IMR-90 (cell line): ENCODE measurements at regions not wholly inside any gene's neighbourhood (a gene's known extent, or its start where the extent isn't known, plus 50 kb on each side); places are given as distances from the start of the nearest gene placed in this dataset.

Experiments used
- ATAC-seq: fragments of 200-7000 bp; cut with Tn5 transposase; 2 replicates; pipeline ENCODE4 v1.9.1; 2020; ENCODE audit warnings: low read depth, mild to moderate bottlenecking, moderate library complexity
- BruUV-seq: library from RNA; stranded (reverse); fragments of 400-500 nt; replicated peaks from 2 replicates; lab custom pipeline; 2021; lab: Mats Ljungman, UMichigan
- CTCF ChIA-PET: fragments of 300-600 bp; formaldehyde crosslinking; extraction: SDS; loops from one replicate; lab custom pipeline; 2021; ENCODE audit warnings: antibody characterized with exemption; lab: Yijun Ruan, JAX
- POLR2A ChIA-PET: fragments of 300-600 bp; sonication (Branson Sonifier 250); formaldehyde crosslinking; loops from one replicate; lab custom pipeline; 2022; ENCODE audit warnings: antibody characterized with exemption; ENCODE audit not compliant: unreplicated experiment; lab: Charles Lee
- DNase-seq: peaks from one replicate; pipeline ENCODE4 v3.0.0; 2013
- H2AFZ ChIP-seq: replicated peaks from 2 replicates; pipeline ENCODE3; 2013; ENCODE audit warnings: low read length, mild to moderate bottlenecking; ENCODE audit not compliant: poor library complexity
- H2AK5ac ChIP-seq: 2 replicates; pipeline ENCODE4 v1.6.1; 2013; ENCODE audit warnings: low read depth, low read length, inconsistent platforms
- H2AK9ac ChIP-seq: replicated peaks from 2 replicates; pipeline ENCODE3; 2013; ENCODE audit warnings: mild to moderate bottlenecking, low read depth, low read length, moderate library complexity; ENCODE audit not compliant: poor library complexity
- H2BK120ac ChIP-seq: 2 replicates; pipeline ENCODE4 v1.6.1; 2013; ENCODE audit warnings: low read depth, low read length, inconsistent platforms
- H2BK15ac ChIP-seq: 3 replicates; pipeline ENCODE4 v1.6.1; 2013; ENCODE audit warnings: low read depth, low read length, inconsistent platforms
- H2BK20ac ChIP-seq: 2 replicates; pipeline ENCODE4 v1.6.1; 2013; ENCODE audit warnings: low read depth, mild to moderate bottlenecking, inconsistent platforms, low read length, moderate library complexity
- H2BK5ac ChIP-seq: 2 replicates; pipeline ENCODE4 v1.6.1; 2013; ENCODE audit warnings: mild to moderate bottlenecking, low read depth, low read length, inconsistent platforms; ENCODE audit not compliant: poor library complexity, severe bottlenecking
- H3K14ac ChIP-seq: replicated peaks from 2 replicates; pipeline ENCODE4 v1.6.1; 2013; ENCODE audit warnings: low read depth, low read length, inconsistent platforms
- H3K18ac ChIP-seq: 2 replicates; pipeline ENCODE4 v1.6.1; 2013; ENCODE audit warnings: low read depth, low read length, control low read depth
- H3K23ac ChIP-seq: 2 replicates; pipeline ENCODE4 v1.6.1; 2013; ENCODE audit warnings: low read depth, low read length, inconsistent platforms
- H3K27ac ChIP-seq: 2 replicates; pipeline ENCODE4 v1.5.1; 2013; ENCODE audit warnings: mild to moderate bottlenecking, control low read depth, low read length; ENCODE audit not compliant: insufficient read depth
- H3K27me3 ChIP-seq: 2 replicates; pipeline ENCODE4 v1.6.1; 2013; ENCODE audit warnings: low read length; ENCODE audit not compliant: control insufficient read depth, insufficient read depth
- H3K36me3 ChIP-seq: 2 replicates; pipeline ENCODE4 v1.6.1; 2013; ENCODE audit warnings: low read length, mixed read lengths; ENCODE audit not compliant: control insufficient read depth, insufficient read depth
- H3K4ac ChIP-seq: 2 replicates; pipeline ENCODE4 v1.6.1; 2013; ENCODE audit warnings: low read depth, low read length, inconsistent platforms
- H3K4me1 ChIP-seq: 2 replicates; pipeline ENCODE4 v1.6.1; 2013; ENCODE audit warnings: low read length, mixed read lengths; ENCODE audit not compliant: control insufficient read depth, insufficient read depth
- H3K4me2 ChIP-seq: 2 replicates; pipeline ENCODE4 v1.6.1; 2013; ENCODE audit warnings: low read depth, mild to moderate bottlenecking, control low read depth, low read length, moderate library complexity
- H3K4me3 ChIP-seq: 2 replicates; pipeline ENCODE4 v1.5.1; 2013; ENCODE audit warnings: low read depth, mild to moderate bottlenecking, control low read depth, low read length, moderate library complexity; ENCODE audit not compliant: insufficient read depth
- H3K56ac ChIP-seq: 2 replicates; pipeline ENCODE4 v1.6.1; 2013; ENCODE audit warnings: low read length, inconsistent platforms; ENCODE audit not compliant: insufficient read depth; ENCODE audit errors: extremely low read depth
- H3K79me1 ChIP-seq, 2 experiments: 2 replicates each; pipeline ENCODE4 v1.6.1; 2013; ENCODE audit warnings: low read length in 2 of 2, inconsistent platforms in 1 of 2, low read depth in 1 of 2
- H3K9ac ChIP-seq: 2 replicates; pipeline ENCODE4 v1.6.1; 2013; ENCODE audit warnings: low read depth, low read length, control low read depth
- H3K9me1 ChIP-seq: 2 replicates; pipeline ENCODE4 v1.6.1; 2013; ENCODE audit warnings: low read length, inconsistent platforms; ENCODE audit not compliant: insufficient read depth
- H3K9me3 ChIP-seq: 2 replicates; pipeline ENCODE4 v1.6.1; 2013; ENCODE audit warnings: low read length; ENCODE audit not compliant: control insufficient read depth, insufficient read depth
- H4K20me1 ChIP-seq: 2 replicates; pipeline ENCODE4 v1.6.1; 2013; ENCODE audit warnings: low read length, inconsistent platforms; ENCODE audit not compliant: insufficient read depth
- H4K5ac ChIP-seq: 2 replicates; pipeline ENCODE4 v1.6.1; 2013; ENCODE audit warnings: mild to moderate bottlenecking, low read depth, low read length, control low read depth
- H4K8ac ChIP-seq, 2 experiments: 2 replicates each; pipeline ENCODE4 v1.6.1; 2013; ENCODE audit warnings: low read depth in 2 of 2, low read length in 2 of 2, control low read depth in 1 of 2, inconsistent platforms in 1 of 2
- H4K91ac ChIP-seq: 2 replicates; pipeline ENCODE4 v1.6.1; 2013; ENCODE audit warnings: low read depth, low read length, inconsistent platforms; ENCODE audit not compliant: insufficient read depth
- CHD1 ChIP-seq: IDR thresholded peaks from 2 replicates; pipeline ENCODE4 v1.6.1; 2012; ENCODE audit warnings: low read depth, low read length, improper control_type of control experiment
- ELK1 ChIP-seq: fragments of 150-350 bp; IDR thresholded peaks from 2 replicates; pipeline ENCODE4 v1.6.1; 2016; ENCODE audit warnings: low read depth, mild to moderate bottlenecking, low read length, moderate library complexity, borderline replicate concordance
- NFE2L2 ChIP-seq: fragments of 150-350 bp; IDR thresholded peaks from 2 replicates; pipeline ENCODE4 v1.6.1; 2016; ENCODE audit warnings: low read depth, mild to moderate bottlenecking, low read length
- WGBS, 2 experiments: methylation state at CpG; one replicate each; pipeline versions ENCODE4 v1.1.5 to v1.1.7; 2013; ENCODE audit warnings: missing lambda C conversion rate in 2 of 2; ENCODE audit not compliant: insufficient read length in 1 of 2; ENCODE audit errors: extremely low coverage in 2 of 2; 5-methylcytosine and 5-hydroxymethylcytosine counted together
- dilution Hi-C: fragments of 300-500 bp; cut with HindIII; formaldehyde crosslinking; loops from one replicate; pipeline ENCODE4 v1.14.3; 2018; ENCODE audit warnings: low sequenced_read_pairs; ENCODE audit not compliant: unreplicated experiment
- in situ Hi-C: fragments of 300-500 bp; cut with MboI; formaldehyde crosslinking; loops from 3 replicates; pipeline ENCODE4 v1.14.3; 2019; ENCODE audit warnings: low sequenced_read_pairs, inconsistent platforms, mixed read lengths
- intact Hi-C: fragments of 100-400 bp; cut with micrococcal nuclease; formaldehyde crosslinking; loops from 2 replicates; pipeline ENCODE4 v1.10.0; 2022

- no peaks in the 10 kb centered on the region for H4K20me1 ChIP-seq
- CTCF ChIA-PET = no interaction called here
- in situ Hi-C loops (no loop called here), intact Hi-C loops (no loop called here), dilution Hi-C loops (no loop called here)
- no peaks in the 10 kb centered on the region for H3K79me1 ChIP-seq
- peaks cover 1% of the 10 kb centered on the region; the same call in 1 of the 2 replicates for H3K27me3 ChIP-seq
- no peak overlapping the region for H4K8ac ChIP-seq
- POLR2A ChIA-PET = no interaction called here
- H3K9me1 ChIP-seq = no peaks in the 10 kb centered on the region
- no peak overlapping the region for H2BK5ac ChIP-seq
- DNase-seq (no peak), ATAC-seq (no peak)
- H3K27ac ChIP-seq = no peak overlapping the region
- H3K9me3 ChIP-seq = no peaks in the 10 kb centered on the region
- no peak overlapping the region for H4K5ac ChIP-seq
- H3K56ac ChIP-seq = no peak overlapping the region
- H2AFZ ChIP-seq = no peak overlapping the region
- H3K18ac ChIP-seq = no peak overlapping the region
- H2AK5ac ChIP-seq = no peak overlapping the region
- no peak for TF ChIP-seq ELK1
- TF ChIP-seq CHD1 = no peak
- TF ChIP-seq NFE2L2 = no peak
- no peak overlapping the region for H2AK9ac ChIP-seq
- H3K4me3 ChIP-seq = no peak overlapping the region
- no peak overlapping the region for H3K14ac ChIP-seq
- H3K4ac ChIP-seq = no peak overlapping the region
- H2BK20ac ChIP-seq = no peak overlapping the region
- no TSS peak for BruUV-seq
- H3K23ac ChIP-seq = no peak overlapping the region
- no peak overlapping the region for H2BK120ac ChIP-seq
- H3K36me3 ChIP-seq = no peaks in the 10 kb centered on the region
- no CpG with 5 or more reads among the region's 4 CpGs for WGBS, 2 experiments
- no peak overlapping the region for H2BK15ac ChIP-seq
- H3K9ac ChIP-seq = no peak overlapping the region
- H3K4me1 ChIP-seq = no peaks in the 10 kb centered on the region
- no peak overlapping the region for H4K91ac ChIP-seq
- no peak overlapping the region for H3K4me2 ChIP-seq
Observed at GRCh38 chr11:116540645-116541304, 232.0 kb downstream of the BUD13 start.
